ENCODE measurements at regions not wholly inside any gene's neighbourhood (a gene's known extent, or its start where the extent isn't known, plus 50 kb on each side); places are given as distances from the start of the nearest gene placed in this dataset.

DNA sequence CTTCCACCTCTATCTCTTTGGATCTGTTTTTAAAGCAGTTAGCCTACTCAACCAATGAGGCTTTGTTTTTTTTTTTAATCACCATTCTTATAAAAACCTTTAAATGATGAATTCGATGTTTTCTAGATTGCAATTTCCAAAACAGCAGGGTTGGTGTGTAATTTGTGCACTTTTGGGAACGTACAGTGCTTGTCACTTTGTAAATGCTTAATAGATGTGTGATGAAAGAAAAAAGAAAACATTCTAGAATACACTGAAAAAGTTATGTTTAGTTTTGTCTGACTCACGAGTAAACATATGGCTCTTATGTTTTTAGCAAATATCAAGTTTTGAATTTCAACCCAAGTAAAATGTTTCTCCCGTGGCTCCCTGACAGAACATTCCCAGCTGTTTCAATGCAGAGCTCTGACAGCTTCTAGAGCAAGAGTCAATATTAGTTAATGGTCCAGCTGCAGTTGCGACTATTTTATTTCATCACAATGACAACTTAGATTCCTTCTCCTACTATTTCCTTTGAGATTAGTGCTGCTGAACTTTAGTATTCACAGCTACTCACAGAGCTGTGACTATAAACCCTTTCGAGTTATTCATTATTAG lies 362.5 kb upstream of the ADAMTS5 start:
- H3K4me3 ChIP-seq, result no peak overlapping the region
- peak; percentile 74 to 96 (median 93) for DNase-seq
- 48 to 69% methylated on average over 6 of the region's 6 CpGs for WGBS, 2 donors

DNA sequence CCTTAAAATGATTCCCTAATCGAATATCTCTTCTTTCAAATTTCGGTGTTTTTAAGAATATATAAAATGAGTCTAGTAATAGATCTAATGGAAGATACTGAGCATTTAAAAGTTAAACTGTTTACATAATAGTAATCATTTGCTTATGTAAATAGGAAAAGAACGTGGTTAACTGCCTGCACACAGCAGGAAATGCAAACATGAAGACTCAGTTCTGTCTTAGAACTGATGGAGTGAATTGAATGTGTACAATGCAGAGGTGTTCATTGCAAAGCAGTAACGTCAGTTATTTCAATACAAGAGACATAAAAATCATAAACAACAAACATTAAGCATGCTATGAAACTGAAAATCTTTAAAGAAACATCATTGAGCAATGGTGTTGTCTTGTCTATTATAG lies 359.4 kb upstream of the ADAMTS5 start:
- H3K27me3 ChIP-seq (ENCODE audit: control insufficient read depth in 3 of 3, insufficient read depth in 3 of 3, low read length in 2 of 3), result no peaks in the 10 kb centered on the region
- no peaks in the 10 kb centered on the region for H3K9me3 ChIP-seq (ENCODE audit: control insufficient read depth in 4 of 4, insufficient read depth in 3 of 4, low read length in 3 of 4)
- H3K4me3 ChIP-seq, result no peak overlapping the region
- 32 to 36% methylated on average over 4 of the region's 4 CpGs for WGBS, 2 donors
- no peak overlapping the region for H3K27ac ChIP-seq (ENCODE audit: low read depth in 1 of 2, low read length in 1 of 2)
- DNase-seq, result peak in 1 of 3 donors; percentile 13
- no peaks in the 10 kb centered on the region for H3K36me3 ChIP-seq (ENCODE audit: control insufficient read depth in 4 of 4, insufficient read depth in 4 of 4, low read length in 4 of 4)
- peaks cover 0 to 12% (median 9%) of the 10 kb centered on the region in 5 donors for H3K4me1 ChIP-seq (ENCODE audit: control insufficient read depth in 5 of 5, insufficient read depth in 5 of 5, low read length in 5 of 5)
- TF ChIP-seq, protein P1, sequence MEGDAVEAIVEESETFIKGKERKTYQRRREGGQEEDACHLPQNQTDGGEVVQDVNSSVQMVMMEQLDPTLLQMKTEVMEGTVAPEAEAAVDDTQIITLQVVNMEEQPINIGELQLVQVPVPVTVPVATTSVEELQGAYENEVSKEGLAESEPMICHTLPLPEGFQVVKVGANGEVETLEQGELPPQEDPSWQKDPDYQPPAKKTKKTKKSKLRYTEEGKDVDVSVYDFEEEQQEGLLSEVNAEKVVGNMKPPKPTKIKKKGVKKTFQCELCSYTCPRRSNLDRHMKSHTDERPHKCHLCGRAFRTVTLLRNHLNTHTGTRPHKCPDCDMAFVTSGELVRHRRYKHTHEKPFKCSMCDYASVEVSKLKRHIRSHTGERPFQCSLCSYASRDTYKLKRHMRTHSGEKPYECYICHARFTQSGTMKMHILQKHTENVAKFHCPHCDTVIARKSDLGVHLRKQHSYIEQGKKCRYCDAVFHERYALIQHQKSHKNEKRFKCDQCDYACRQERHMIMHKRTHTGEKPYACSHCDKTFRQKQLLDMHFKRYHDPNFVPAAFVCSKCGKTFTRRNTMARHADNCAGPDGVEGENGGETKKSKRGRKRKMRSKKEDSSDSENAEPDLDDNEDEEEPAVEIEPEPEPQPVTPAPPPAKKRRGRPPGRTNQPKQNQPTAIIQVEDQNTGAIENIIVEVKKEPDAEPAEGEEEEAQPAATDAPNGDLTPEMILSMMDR (IDR thresholded peaks at IDR 0.05; ENCODE audit: control extremely low read depth, extremely low read depth), result no peak
- ATAC-seq (ENCODE audit: insufficient read depth, low FRiP score), result no peak
- no peak overlapping the region for H3K9ac ChIP-seq (ENCODE audit: insufficient read depth in 1 of 2, low read length in 2 of 2)

More for the DNA sequence above, 362.5 kb upstream of the ADAMTS5 start:
- no peaks in the 10 kb centered on the region for H3K9me3 ChIP-seq (ENCODE audit: control insufficient read depth in 4 of 4, insufficient read depth in 3 of 4, low read length in 3 of 4)
- no peak for ATAC-seq (ENCODE audit: insufficient read depth, low FRiP score)
- H3K27ac ChIP-seq (ENCODE audit: low read depth in 1 of 2, low read length in 1 of 2), result no peak overlapping the region
- no peaks in the 10 kb centered on the region for H3K36me3 ChIP-seq (ENCODE audit: control insufficient read depth in 4 of 4, insufficient read depth in 4 of 4, low read length in 4 of 4)
- peaks cover 0 to 12% (median 9%) of the 10 kb centered on the region in 5 donors for H3K4me1 ChIP-seq (ENCODE audit: control insufficient read depth in 5 of 5, insufficient read depth in 5 of 5, low read length in 5 of 5)
- H3K27me3 ChIP-seq (ENCODE audit: control insufficient read depth in 3 of 3, insufficient read depth in 3 of 3, low read length in 2 of 3), result no peaks in the 10 kb centered on the region
- H3K9ac ChIP-seq (ENCODE audit: insufficient read depth in 1 of 2, low read length in 2 of 2), result no peak overlapping the region
- TF ChIP-seq, protein P1 (IDR thresholded peaks at IDR 0.05; ENCODE audit: control extremely low read depth, extremely low read depth), result no peak

DNA sequence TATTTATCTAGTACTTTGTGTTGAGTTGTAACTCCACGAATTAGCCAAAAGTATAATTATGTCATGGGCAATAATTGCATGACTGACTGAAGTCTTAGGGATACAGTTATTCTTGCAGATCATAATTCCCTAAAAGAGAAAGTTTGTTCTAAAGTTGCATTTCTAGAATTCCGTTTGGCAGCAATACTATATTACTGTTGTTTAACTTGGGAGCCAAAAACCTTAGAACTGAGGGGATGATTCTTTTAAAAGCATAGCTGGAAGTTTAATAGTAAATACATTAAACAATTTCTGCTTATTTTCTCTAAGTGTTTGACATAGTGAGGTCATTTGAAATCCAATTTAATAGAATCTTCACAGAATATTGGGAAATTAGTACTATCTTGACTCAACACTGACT lies 356.4 kb upstream of the ADAMTS5 start:
- no peaks in the 10 kb centered on the region for H3K9me3 ChIP-seq (ENCODE audit: control insufficient read depth in 4 of 4, insufficient read depth in 3 of 4, low read length in 3 of 4)
- H3K4me3 ChIP-seq, result no peak overlapping the region
- DNase-seq, result no peak
- 79 to 80% methylated on average over 2 of the region's 2 CpGs for WGBS, 2 donors
- no peak for ATAC-seq (ENCODE audit: insufficient read depth, low FRiP score)
- H3K36me3 ChIP-seq (ENCODE audit: control insufficient read depth in 4 of 4, insufficient read depth in 4 of 4, low read length in 4 of 4), result no peaks in the 10 kb centered on the region
- H3K4me1 ChIP-seq (ENCODE audit: control insufficient read depth in 5 of 5, insufficient read depth in 5 of 5, low read length in 5 of 5), result peaks cover 0 to 9% (median 0%) of the 10 kb centered on the region in 5 donors
- TF ChIP-seq, protein P1 (IDR thresholded peaks at IDR 0.05; ENCODE audit: control extremely low read depth, extremely low read depth), result no peak
- no peaks in the 10 kb centered on the region for H3K27me3 ChIP-seq (ENCODE audit: control insufficient read depth in 3 of 3, insufficient read depth in 3 of 3, low read length in 2 of 3)
- no peak overlapping the region for H3K27ac ChIP-seq (ENCODE audit: low read depth in 1 of 2, low read length in 1 of 2)
- no peak overlapping the region for H3K9ac ChIP-seq (ENCODE audit: insufficient read depth in 1 of 2, low read length in 2 of 2)

DNA sequence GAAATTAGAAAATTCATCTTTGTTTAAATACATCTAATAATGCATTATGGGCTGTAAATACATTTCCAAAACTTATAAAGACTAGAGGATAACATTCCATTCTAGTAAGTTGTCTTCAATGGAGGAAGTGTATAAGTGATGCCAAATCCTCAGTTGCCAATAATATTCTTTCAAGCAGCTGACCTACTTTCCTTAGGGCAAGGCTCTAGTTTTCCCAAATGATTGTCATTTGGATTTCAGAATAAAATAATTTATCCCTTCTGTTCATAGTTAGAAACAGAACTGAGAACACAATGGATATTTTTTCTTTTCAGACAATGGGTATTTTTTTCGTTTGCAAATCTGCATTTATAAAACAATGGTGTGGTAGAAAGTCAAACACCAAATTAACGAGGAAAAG lies 354.9 kb upstream of the ADAMTS5 start:
- TF ChIP-seq, protein P1 (IDR thresholded peaks at IDR 0.05; ENCODE audit: control extremely low read depth, extremely low read depth), result no peak
- DNase-seq, result no peak

More for the DNA sequence above, 354.9 kb upstream of the ADAMTS5 start:
- Histone ChIP-seq H3K9me3 (ENCODE audit: control insufficient read depth in 4 of 4, insufficient read depth in 3 of 4, low read length in 3 of 4) (no peaks in the 10 kb centered on the region), H3K27me3 (ENCODE audit: control insufficient read depth in 3 of 3, insufficient read depth in 3 of 3, low read length in 2 of 3) (no peaks in the 10 kb centered on the region), H3K36me3 (ENCODE audit: control insufficient read depth in 4 of 4, insufficient read depth in 4 of 4, low read length in 4 of 4) (no peaks in the 10 kb centered on the region), H3K27ac (ENCODE audit: low read depth in 1 of 2, low read length in 1 of 2) (no peak overlapping the region), H3K9ac (ENCODE audit: insufficient read depth in 1 of 2, low read length in 2 of 2) (no peak overlapping the region), H3K4me3 (no peak overlapping the region), H3K4me1 (ENCODE audit: control insufficient read depth in 5 of 5, insufficient read depth in 5 of 5, low read length in 5 of 5) (peaks cover 0 to 9% (median 0%) of the 10 kb centered on the region in 5 donors)
- no peak for ATAC-seq (ENCODE audit: insufficient read depth, low FRiP score)
- WGBS, 2 donors, result 84% methylated on average over 2 of the region's 2 CpGs

Measured in lung (tissue), 11 donors.